Renal cortex interstitium (tissue), 11 donors: ENCODE measurements at regions not wholly inside any gene's neighbourhood (a gene's known extent, or its start where the extent isn't known, plus 50 kb on each side); places are given as distances from the start of the nearest gene placed in this dataset.
"Not testable (repeated sequence)": the region's sequence is repeated elsewhere in the genome, so short reads cannot be mapped to it uniquely, and the experiment has no call there.

ENCODE experiments used
- DNase-seq, 11 donors: peaks; one replicate each; pipeline ENCODE4 v3.0.0-alpha.2; 2013; ENCODE audit warnings: low read depth in 9 of 11, low spot score in 4 of 11; ENCODE audit errors: extremely low read depth in 1 of 11

GRCh38 chr4:82123934-82124333, 249.9 kb downstream of the HNRNPD start:
- DNase-seq, result no peak

DNA sequence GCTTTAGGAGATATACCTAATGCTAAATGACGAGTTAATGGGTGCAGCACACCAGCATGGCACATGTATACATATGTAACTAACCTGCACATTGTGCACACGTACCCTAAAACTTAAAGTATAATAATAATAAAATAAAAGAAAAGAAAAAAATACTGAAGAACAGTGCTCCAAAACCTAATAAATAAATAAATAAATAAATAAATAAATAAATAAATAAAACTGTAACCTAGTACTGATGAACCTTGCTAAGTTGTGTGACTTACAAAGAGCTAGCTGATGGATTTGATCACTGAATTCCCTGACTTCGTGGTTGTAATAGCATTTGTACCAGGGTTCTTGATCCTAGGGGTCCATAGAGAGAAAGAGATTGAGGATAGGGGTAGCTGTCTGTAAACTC, 258.6 kb downstream of the HNRNPD start:
- not testable (repeated sequence) for DNase-seq

- DNase-seq, result no peak
Observed at GRCh38 chr4:82108506-82108905, 265.3 kb downstream of the HNRNPD start.

GRCh38 chr4:82104578-82104977, 269.2 kb downstream of the HNRNPD start:
- DNase-seq, result no peak

GRCh38 chr4:82099928-82100579, 273.7 kb downstream of the HNRNPD start:
- no peak for DNase-seq

- no peak for DNase-seq
Observed at GRCh38 chr4:82097504-82097903, 276.3 kb downstream of the HNRNPD start.

GRCh38 chr4:82090717-82091116, 283.1 kb downstream of the HNRNPD start:
- DNase-seq, result no peak

DNA sequence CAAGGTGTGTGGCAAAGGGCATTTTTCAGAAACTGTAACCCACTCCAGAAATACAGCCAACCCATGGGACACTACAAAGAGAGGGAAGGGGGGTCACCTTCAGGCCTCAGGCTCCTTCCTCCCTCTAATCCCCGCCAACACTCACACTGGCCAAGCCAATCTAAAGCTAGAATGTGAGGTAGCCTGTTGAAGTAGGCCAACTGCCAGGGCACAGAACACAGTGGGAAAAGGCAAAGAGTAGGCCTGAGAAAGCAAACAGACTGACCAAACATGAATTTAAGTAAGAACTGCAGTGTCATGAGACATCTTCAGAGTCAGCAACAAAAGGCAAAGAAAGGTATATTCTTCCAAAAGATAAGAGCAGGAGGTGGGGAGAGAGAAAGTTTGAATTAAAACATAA, 289.0 kb downstream of the HNRNPD start:
- DNase-seq, result no peak

- not testable (repeated sequence) for DNase-seq
Observed at GRCh38 chr4:82077471-82077995, 296.3 kb downstream of the HNRNPD start.

DNA sequence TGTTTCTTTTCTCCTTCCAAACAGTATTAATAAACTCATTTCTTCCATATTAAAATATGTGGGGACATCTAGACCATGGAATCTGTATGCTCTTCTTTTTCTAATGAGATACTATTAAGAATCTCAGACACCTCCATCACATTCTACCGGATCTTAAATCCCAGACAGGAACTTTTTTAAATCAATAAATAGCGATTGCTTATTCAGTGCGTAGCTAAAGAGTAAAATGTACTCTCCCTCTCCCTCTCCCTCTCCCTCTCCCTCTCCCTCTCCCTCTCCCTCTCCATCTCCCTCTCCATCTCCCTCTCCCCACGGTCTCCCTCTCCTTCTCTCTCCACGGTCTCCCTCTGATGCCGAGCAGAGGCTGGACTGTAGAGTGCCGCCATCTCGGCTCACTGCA, 297.0 kb downstream of the HNRNPD start:
- DNase-seq, result no peak

DNA sequence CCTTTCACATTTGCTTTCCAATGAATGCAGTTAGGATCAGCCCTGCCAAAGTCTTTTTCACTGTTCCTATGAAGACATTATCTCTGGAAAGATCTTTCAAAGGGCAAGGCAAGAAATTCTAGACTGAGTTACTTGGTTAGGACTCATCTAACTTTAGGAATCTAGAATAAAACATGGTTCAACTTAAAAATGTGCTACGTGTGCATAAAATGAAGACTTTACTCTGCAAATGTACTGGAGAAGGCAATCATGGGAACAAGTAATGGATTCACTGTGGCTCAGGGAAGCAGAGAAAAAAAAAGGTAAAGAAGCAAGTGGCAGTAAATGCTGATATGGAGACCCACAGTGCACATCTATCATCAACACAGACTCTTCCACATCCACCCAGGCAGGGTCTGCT, 297.4 kb downstream of the HNRNPD start:
- no peak for DNase-seq

DNA sequence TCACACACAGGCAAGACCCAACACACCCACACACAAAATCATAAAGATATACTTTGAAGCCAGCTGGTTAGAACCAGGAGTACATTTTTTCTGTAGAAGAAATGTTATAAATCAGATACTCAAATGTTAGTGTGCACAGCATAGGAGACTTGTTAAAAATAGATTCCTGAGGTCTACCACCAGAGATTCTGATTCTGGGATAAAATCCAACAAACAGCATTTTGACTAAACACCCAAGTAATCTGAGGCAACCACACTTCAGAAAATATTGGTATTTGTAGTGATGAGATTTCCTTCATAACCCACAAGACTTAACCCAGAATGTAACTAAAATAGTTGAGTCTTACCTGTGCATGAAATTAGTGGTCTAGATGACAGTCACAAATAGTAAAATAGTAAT, 301.8 kb downstream of the HNRNPD start:
- DNase-seq, result no peak

- DNase-seq, result no peak
Observed at GRCh38 chr4:82069883-82070638, 303.7 kb downstream of the HNRNPD start.

DNA sequence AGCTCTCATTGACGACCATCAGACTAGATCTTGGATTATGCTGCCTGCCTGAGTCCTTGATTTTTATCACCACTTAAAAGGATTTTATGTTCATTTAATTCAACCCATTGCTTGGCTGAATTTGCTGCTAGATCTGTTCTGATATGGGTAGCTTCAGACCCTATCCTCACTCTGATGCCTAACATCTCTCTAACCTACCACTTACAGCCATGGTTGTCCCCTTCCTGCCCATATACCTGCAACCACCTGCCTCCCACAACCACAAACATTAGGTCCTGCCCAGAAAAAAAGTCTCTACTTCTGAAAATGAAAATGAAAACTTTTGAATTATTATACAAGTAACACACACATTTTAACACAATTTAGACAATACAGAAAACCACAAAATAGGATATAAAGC, 310.8 kb downstream of the HNRNPD start:
- no peak for DNase-seq

DNA sequence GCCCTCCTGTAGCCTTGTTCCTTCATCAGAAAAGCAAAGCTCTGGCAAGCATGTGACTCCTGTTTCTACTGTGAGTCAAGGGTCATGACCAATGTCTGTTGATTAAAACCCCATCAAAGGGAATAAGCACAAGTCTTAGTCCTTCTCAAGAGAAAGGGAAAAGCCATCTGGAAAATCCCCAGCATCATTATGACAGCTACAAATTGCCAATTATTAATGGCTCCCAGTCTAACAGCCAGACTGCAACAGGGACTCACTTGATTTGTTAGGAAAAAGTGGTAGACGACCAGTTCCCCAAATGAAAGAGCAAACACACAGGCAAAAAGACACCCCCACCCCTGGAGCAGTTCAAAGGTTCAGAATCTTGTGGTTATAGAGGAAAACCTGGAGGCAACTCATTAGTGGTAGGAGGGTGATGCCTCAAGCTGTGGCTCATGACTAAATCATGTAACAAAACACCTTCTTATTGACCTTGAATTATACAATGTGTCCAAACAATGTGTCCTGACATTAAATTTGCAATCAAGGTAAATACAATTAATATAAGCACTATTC, 315.7 kb downstream of the HNRNPD start:
- no peak for DNase-seq

GRCh38 chr4:82055156-82055555, 318.6 kb downstream of the HNRNPD start:
- DNase-seq, result no peak

DNA sequence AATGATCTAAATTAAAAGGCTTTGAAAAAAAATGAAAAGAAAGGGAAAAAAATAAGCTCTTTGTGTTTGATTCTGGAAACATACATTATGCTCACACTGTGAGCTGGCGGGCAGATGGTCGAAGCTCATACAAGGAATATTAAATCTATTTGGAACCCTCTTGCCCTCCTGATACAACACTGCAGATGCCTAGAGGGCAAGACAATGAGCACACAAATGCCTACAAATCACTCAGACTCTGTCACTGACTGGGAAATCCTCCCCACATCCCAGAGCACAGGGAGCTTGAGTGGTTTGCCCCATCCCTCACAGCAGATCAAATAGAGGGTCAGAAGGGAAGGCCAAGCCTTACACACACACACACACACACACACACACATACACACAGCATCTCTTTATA, 320.4 kb downstream of the HNRNPD start:
- no peak for DNase-seq

GRCh38 chr4:82050796-82051195, 323.0 kb downstream of the HNRNPD start:
- no peak for DNase-seq

GRCh38 chr4:82049294-82049693, 324.5 kb downstream of the HNRNPD start:
- no peak for DNase-seq

- no peak for DNase-seq
Observed at GRCh38 chr4:82047731-82048130, 326.1 kb downstream of the HNRNPD start.
